Endodermal cell (in vitro differentiated cells): ENCODE measurements at regions not wholly inside any gene's neighbourhood (a gene's known extent, or its start where the extent isn't known, plus 50 kb on each side); places are given as distances from the start of the nearest gene placed in this dataset.

ENCODE experiments used
- DNase-seq: peaks from one replicate; pipeline ENCODE4 v3.0.0-alpha.2; 2017
- H3K27ac ChIP-seq: 2 replicates; pipeline ENCODE4 v1.5.1; 2013; ENCODE audit warnings: mild to moderate bottlenecking, low read depth, low read length, moderate library complexity
- H3K27me3 ChIP-seq: 2 replicates; pipeline ENCODE4 v1.6.1; 2013; ENCODE audit warnings: mild to moderate bottlenecking, low read length, moderate library complexity; ENCODE audit not compliant: insufficient read depth, control insufficient read depth, poor library complexity, severe bottlenecking
- H3K36me3 ChIP-seq: 2 replicates; pipeline ENCODE4 v1.7.0; 2013; ENCODE audit warnings: mild to moderate bottlenecking, low read length, moderate library complexity; ENCODE audit not compliant: control insufficient read depth, insufficient read depth
- H3K4me1 ChIP-seq: one replicate; pipeline ENCODE4 v1.7.0; 2013; ENCODE audit warnings: low read length; ENCODE audit not compliant: control insufficient read depth, insufficient read depth
- H3K4me3 ChIP-seq: 2 replicates; pipeline ENCODE4 v1.5.1; 2013; ENCODE audit warnings: mild to moderate bottlenecking, low read length, moderate library complexity
- H3K9ac ChIP-seq: 2 replicates; pipeline ENCODE4 v1.6.1; 2013; ENCODE audit warnings: mild to moderate bottlenecking, low read length, moderate library complexity; ENCODE audit not compliant: poor library complexity, severe bottlenecking; ENCODE audit errors: extremely low read depth
- H3K9me3 ChIP-seq: 2 replicates; pipeline ENCODE4 v1.6.1; 2013; ENCODE audit warnings: mild to moderate bottlenecking, low read length, moderate library complexity; ENCODE audit not compliant: control insufficient read depth
- H3K27ac Mint-ChIP-seq: 2 replicates; pipeline ENCODE4 v1.8.0; 2020; ENCODE audit warnings: mixed read lengths
- H3K27me3 Mint-ChIP-seq: 2 replicates; pipeline ENCODE4 v1.8.0; 2021; ENCODE audit warnings: mild to moderate bottlenecking, mixed read lengths; ENCODE audit not compliant: insufficient read depth
- H3K36me3 Mint-ChIP-seq: 2 replicates; pipeline ENCODE4 v1.8.0; 2020; ENCODE audit warnings: low read depth, mixed read lengths
- H3K4me1 Mint-ChIP-seq: 2 replicates; pipeline ENCODE4 v1.8.0; 2020; ENCODE audit warnings: mixed read lengths
- H3K4me3 Mint-ChIP-seq: 2 replicates; pipeline ENCODE4 v1.8.0; 2020; ENCODE audit warnings: mild to moderate bottlenecking, moderate library complexity, mixed read lengths
- H3K9me3 Mint-ChIP-seq: 2 replicates; pipeline ENCODE4 v1.8.0; 2020; ENCODE audit warnings: mild to moderate bottlenecking, mixed read lengths
- CTCF ChIP-seq: fragments of 200-600 bp; sonication (generic); conservative IDR thresholded peaks from 2 replicates; pipeline ENCODE4 v1.5.0; 2021; ENCODE audit warnings: antibody characterized with exemption, mild to moderate bottlenecking
- WGBS, 2 experiments: methylation state at CpG; one replicate each; pipeline versions ENCODE4 v1.1.5 to v1.1.7; 2013; ENCODE audit warnings: missing lambda C conversion rate in 2 of 2, mixed read lengths in 1 of 2; ENCODE audit not compliant: insufficient coverage in 1 of 2, insufficient read length in 1 of 2; 5-methylcytosine and 5-hydroxymethylcytosine counted together

GRCh38 chr3:194081826-194082225 is 54.1 kb upstream of the HES1 start:
- Mint-ChIP-seq H3K27me3 (peaks cover 2% of the 10 kb centered on the region), H3K36me3 (no peaks in the 10 kb centered on the region), H3K4me3 (no peak overlapping the region), H3K27ac (no peak overlapping the region), H3K9me3 (no peaks in the 10 kb centered on the region), H3K4me1 (peaks cover 28% of the 10 kb centered on the region)
- H3K27ac ChIP-seq: no peak overlapping the region
- no peak overlapping the region for H3K4me3 ChIP-seq
- 91 to 93% methylated on average over 4 to 5 of the region's 5 CpGs for WGBS, 2 experiments
- no peak for DNase-seq
- H3K36me3 ChIP-seq: no peaks in the 10 kb centered on the region
- no peak overlapping the region for H3K9ac ChIP-seq
- peaks cover 14% of the 10 kb centered on the region for H3K4me1 ChIP-seq
- H3K27me3 ChIP-seq: no peaks in the 10 kb centered on the region
- no peak for TF ChIP-seq CTCF
- no peaks in the 10 kb centered on the region for H3K9me3 ChIP-seq

GRCh38 chr3:194082743-194083636 is 53.0 kb upstream of the HES1 start:
- no peaks in the 10 kb centered on the region for H3K27me3 ChIP-seq
- no peak overlapping the region for H3K4me3 ChIP-seq
- H3K4me1 ChIP-seq: peaks cover 23% of the 10 kb centered on the region
- Mint-ChIP-seq H3K27ac (no peak overlapping the region), H3K36me3 (no peaks in the 10 kb centered on the region), H3K4me3 (no peak overlapping the region), H3K27me3 (no peaks in the 10 kb centered on the region), H3K4me1 (peaks cover 39% of the 10 kb centered on the region), H3K9me3 (no peaks in the 10 kb centered on the region)
- no peaks in the 10 kb centered on the region for H3K36me3 ChIP-seq
- no peaks in the 10 kb centered on the region for H3K9me3 ChIP-seq
- TF ChIP-seq CTCF: no peak
- no peak overlapping the region for H3K27ac ChIP-seq
- no peak for DNase-seq
- WGBS, 2 experiments: 76 to 87% methylated on average over 13 to 18 of the region's 18 CpGs
- no peak overlapping the region for H3K9ac ChIP-seq

- TF ChIP-seq CTCF: no peak
- no peaks in the 10 kb centered on the region for H3K9me3 Mint-ChIP-seq
- H3K27ac ChIP-seq: no peak overlapping the region
- no peak overlapping the region for H3K27ac Mint-ChIP-seq
- H3K27me3 ChIP-seq: no peaks in the 10 kb centered on the region
- H3K36me3 Mint-ChIP-seq: no peaks in the 10 kb centered on the region
- no peaks in the 10 kb centered on the region for H3K27me3 Mint-ChIP-seq
- DNase-seq: peak; percentile 45
- no peaks in the 10 kb centered on the region for H3K9me3 ChIP-seq
- H3K4me3 Mint-ChIP-seq: no peak overlapping the region
- peaks cover 23% of the 10 kb centered on the region for H3K4me1 ChIP-seq
- no peaks in the 10 kb centered on the region for H3K36me3 ChIP-seq
- WGBS, 2 experiments: 80 to 95% methylated on average over 1 to 6 of the region's 6 CpGs
- H3K4me3 ChIP-seq: no peak overlapping the region
- H3K9ac ChIP-seq: no peak overlapping the region
- peaks cover 45% of the 10 kb centered on the region for H3K4me1 Mint-ChIP-seq
Measured at GRCh38 chr3:194083637-194084224, 52.2 kb upstream of the HES1 start.
